ENCODE measurements at regions not wholly inside any gene's neighbourhood (a gene's known extent, or its start where the extent isn't known, plus 50 kb on each side); places are given as distances from the start of the nearest gene placed in this dataset.

- H3K4me1 ChIP-seq (ENCODE audit: insufficient read depth, low read length): no peaks in the 10 kb centered on the region
- no peaks in the 10 kb centered on the region for H3K27me3 ChIP-seq (ENCODE audit: insufficient read depth, low read length)
- no peaks in the 10 kb centered on the region for H3K9me3 ChIP-seq (ENCODE audit: low read length)
- H3K36me3 ChIP-seq (ENCODE audit: insufficient read depth, low read length): no peaks in the 10 kb centered on the region
- no peak overlapping the region for H2AFZ ChIP-seq (ENCODE audit: low read depth, low read length)
- H3K4me3 ChIP-seq (ENCODE audit: low read length): no peak overlapping the region
Observed at GRCh38 chr7:113657603-113658002, 261.2 kb downstream of the PPP1R3A start.

- no peak overlapping the region for H3K4me3 ChIP-seq (ENCODE audit: low read length)
- H2AFZ ChIP-seq (ENCODE audit: low read depth, low read length): no peak overlapping the region
- H3K36me3 ChIP-seq (ENCODE audit: insufficient read depth, low read length): no peaks in the 10 kb centered on the region
- no peaks in the 10 kb centered on the region for H3K9me3 ChIP-seq (ENCODE audit: low read length)
- H3K27me3 ChIP-seq (ENCODE audit: insufficient read depth, low read length): no peaks in the 10 kb centered on the region
- no peaks in the 10 kb centered on the region for H3K4me1 ChIP-seq (ENCODE audit: insufficient read depth, low read length)
Observed at GRCh38 chr7:113652501-113652900, 266.3 kb downstream of the PPP1R3A start.

GRCh38 chr7:113649556-113649955 is 269.3 kb downstream of the PPP1R3A start:
- Histone ChIP-seq H3K9me3 (ENCODE audit: low read length) (no peaks in the 10 kb centered on the region), H3K4me1 (ENCODE audit: insufficient read depth, low read length) (no peaks in the 10 kb centered on the region), H3K36me3 (ENCODE audit: insufficient read depth, low read length) (no peaks in the 10 kb centered on the region), H3K4me3 (ENCODE audit: low read length) (no peak overlapping the region), H3K27me3 (ENCODE audit: insufficient read depth, low read length) (no peaks in the 10 kb centered on the region), H2AFZ (ENCODE audit: low read depth, low read length) (no peak overlapping the region)

- no peak overlapping the region for H2AFZ ChIP-seq (ENCODE audit: low read depth, low read length)
- no peaks in the 10 kb centered on the region for H3K4me1 ChIP-seq (ENCODE audit: insufficient read depth, low read length)
- no peaks in the 10 kb centered on the region for H3K9me3 ChIP-seq (ENCODE audit: low read length)
- no peak overlapping the region for H3K4me3 ChIP-seq (ENCODE audit: low read length)
- H3K27me3 ChIP-seq (ENCODE audit: insufficient read depth, low read length): no peaks in the 10 kb centered on the region
- no peaks in the 10 kb centered on the region for H3K36me3 ChIP-seq (ENCODE audit: insufficient read depth, low read length)
Observed at GRCh38 chr7:113639221-113639620, 279.6 kb downstream of the PPP1R3A start.

GRCh38 chr7:113636727-113637421 is 281.9 kb downstream of the PPP1R3A start:
- Histone ChIP-seq H3K36me3 (ENCODE audit: insufficient read depth, low read length) (no peaks in the 10 kb centered on the region), H3K4me1 (ENCODE audit: insufficient read depth, low read length) (no peaks in the 10 kb centered on the region), H2AFZ (ENCODE audit: low read depth, low read length) (no peak overlapping the region), H3K9me3 (ENCODE audit: low read length) (no peaks in the 10 kb centered on the region), H3K27me3 (ENCODE audit: insufficient read depth, low read length) (no peaks in the 10 kb centered on the region), H3K4me3 (ENCODE audit: low read length) (no peak overlapping the region)

- no peak overlapping the region for H2AFZ ChIP-seq (ENCODE audit: low read depth, low read length)
- no peaks in the 10 kb centered on the region for H3K36me3 ChIP-seq (ENCODE audit: insufficient read depth, low read length)
Observed at GRCh38 chr7:113635492-113635891, 283.3 kb downstream of the PPP1R3A start.

GRCh38 chr7:113633073-113633472 is 285.7 kb downstream of the PPP1R3A start:
- no peaks in the 10 kb centered on the region for H3K9me3 ChIP-seq (ENCODE audit: low read length)
- no peaks in the 10 kb centered on the region for H3K4me1 ChIP-seq (ENCODE audit: insufficient read depth, low read length)
- H2AFZ ChIP-seq (ENCODE audit: low read depth, low read length): no peak overlapping the region
- no peaks in the 10 kb centered on the region for H3K36me3 ChIP-seq (ENCODE audit: insufficient read depth, low read length)
- no peak overlapping the region for H3K4me3 ChIP-seq (ENCODE audit: low read length)
- no peaks in the 10 kb centered on the region for H3K27me3 ChIP-seq (ENCODE audit: insufficient read depth, low read length)

More at GRCh38 chr7:113635492-113635891, 283.3 kb downstream of the PPP1R3A start:
- Histone ChIP-seq H3K4me3 (ENCODE audit: low read length) (no peak overlapping the region), H3K4me1 (ENCODE audit: insufficient read depth, low read length) (no peaks in the 10 kb centered on the region), H3K27me3 (ENCODE audit: insufficient read depth, low read length) (no peaks in the 10 kb centered on the region), H3K9me3 (ENCODE audit: low read length) (no peaks in the 10 kb centered on the region)

GRCh38 chr7:113628948-113629847 is 289.6 kb downstream of the PPP1R3A start:
- Histone ChIP-seq H3K4me1 (ENCODE audit: insufficient read depth, low read length) (no peaks in the 10 kb centered on the region), H3K27me3 (ENCODE audit: insufficient read depth, low read length) (no peaks in the 10 kb centered on the region), H2AFZ (ENCODE audit: low read depth, low read length) (no peak overlapping the region), H3K9me3 (ENCODE audit: low read length) (no peaks in the 10 kb centered on the region), H3K4me3 (ENCODE audit: low read length) (no peak overlapping the region), H3K36me3 (ENCODE audit: insufficient read depth, low read length) (no peaks in the 10 kb centered on the region)

- H2AFZ ChIP-seq (ENCODE audit: low read depth, low read length): no peak overlapping the region
- no peak overlapping the region for H3K4me3 ChIP-seq (ENCODE audit: low read length)
- H3K27me3 ChIP-seq (ENCODE audit: insufficient read depth, low read length): no peaks in the 10 kb centered on the region
- no peaks in the 10 kb centered on the region for H3K9me3 ChIP-seq (ENCODE audit: low read length)
- H3K36me3 ChIP-seq (ENCODE audit: insufficient read depth, low read length): no peaks in the 10 kb centered on the region
- no peaks in the 10 kb centered on the region for H3K4me1 ChIP-seq (ENCODE audit: insufficient read depth, low read length)
Observed at GRCh38 chr7:113625494-113626102, 293.2 kb downstream of the PPP1R3A start.

- no peaks in the 10 kb centered on the region for H3K9me3 ChIP-seq (ENCODE audit: low read length)
- no peak overlapping the region for H3K4me3 ChIP-seq (ENCODE audit: low read length)
Observed at GRCh38 chr7:113622796-113623195, 296.0 kb downstream of the PPP1R3A start.

GRCh38 chr7:113610572-113610971 is 308.2 kb downstream of the PPP1R3A start:
- Histone ChIP-seq H3K27me3 (ENCODE audit: insufficient read depth, low read length) (no peaks in the 10 kb centered on the region), H3K4me1 (ENCODE audit: insufficient read depth, low read length) (no peaks in the 10 kb centered on the region), H3K9me3 (ENCODE audit: low read length) (no peaks in the 10 kb centered on the region), H2AFZ (ENCODE audit: low read depth, low read length) (no peak overlapping the region), H3K36me3 (ENCODE audit: insufficient read depth, low read length) (no peaks in the 10 kb centered on the region), H3K4me3 (ENCODE audit: low read length) (no peak overlapping the region)

More at GRCh38 chr7:113622796-113623195, 296.0 kb downstream of the PPP1R3A start:
- Histone ChIP-seq H3K36me3 (ENCODE audit: insufficient read depth, low read length) (no peaks in the 10 kb centered on the region), H2AFZ (ENCODE audit: low read depth, low read length) (no peak overlapping the region), H3K27me3 (ENCODE audit: insufficient read depth, low read length) (no peaks in the 10 kb centered on the region), H3K4me1 (ENCODE audit: insufficient read depth, low read length) (no peaks in the 10 kb centered on the region)

GRCh38 chr7:113608782-113609181 is 310.0 kb downstream of the PPP1R3A start:
- no peak overlapping the region for H2AFZ ChIP-seq (ENCODE audit: low read depth, low read length)
- H3K9me3 ChIP-seq (ENCODE audit: low read length): no peaks in the 10 kb centered on the region
- H3K4me3 ChIP-seq (ENCODE audit: low read length): no peak overlapping the region
- H3K27me3 ChIP-seq (ENCODE audit: insufficient read depth, low read length): no peaks in the 10 kb centered on the region
- no peaks in the 10 kb centered on the region for H3K4me1 ChIP-seq (ENCODE audit: insufficient read depth, low read length)
- no peaks in the 10 kb centered on the region for H3K36me3 ChIP-seq (ENCODE audit: insufficient read depth, low read length)

- Histone ChIP-seq H2AFZ (ENCODE audit: low read depth, low read length) (no peak overlapping the region), H3K9me3 (ENCODE audit: low read length) (no peaks in the 10 kb centered on the region), H3K4me1 (ENCODE audit: insufficient read depth, low read length) (no peaks in the 10 kb centered on the region), H3K36me3 (ENCODE audit: insufficient read depth, low read length) (no peaks in the 10 kb centered on the region), H3K27me3 (ENCODE audit: insufficient read depth, low read length) (no peaks in the 10 kb centered on the region), H3K4me3 (ENCODE audit: low read length) (no peak overlapping the region)
Observed at GRCh38 chr7:113606325-113606724, 312.5 kb downstream of the PPP1R3A start.
